Endothelial cell of umbilical vein (primary cell): ENCODE measurements at regions not wholly inside any gene's neighbourhood (a gene's known extent, or its start where the extent isn't known, plus 50 kb on each side); places are given as distances from the start of the nearest gene placed in this dataset.

ENCODE experiments used
- BruUV-seq: library from RNA; stranded (reverse); fragments of 400-500 nt; replicated peaks from 2 replicates; lab custom pipeline; 2021; lab: Mats Ljungman, UMichigan
- CTCF ChIA-PET: fragments of 300-600, 350-600 bp; sonication (Branson Sonifier 250); formaldehyde crosslinking; loops from one replicate; lab custom pipeline; 2021; ENCODE audit warnings: antibody characterized with exemption, inconsistent platforms; lab: Charles Lee
- POLR2A ChIA-PET: fragments of 300-600, 350-600 bp; sonication (Branson Sonifier 250); formaldehyde crosslinking; loops from one replicate; lab custom pipeline; 2021; ENCODE audit warnings: antibody characterized with exemption, inconsistent platforms; lab: Charles Lee
- DNase-seq: peaks from one replicate; pipeline ENCODE4 v3.0.0-alpha.2; 2011; ENCODE audit warnings: low read depth, low spot score
- FAIRE-seq: peaks from 2 replicates; lab custom pipeline; 2011; peaks lifted over from hg19 to GRCh38; lab: Jason Lieb, UNC
- H2AFZ ChIP-seq: 2 replicates; pipeline ENCODE4 v1.6.0; 2012; ENCODE audit warnings: low read depth, low read length, control low read depth, inconsistent platforms
- H3K27ac ChIP-seq: 2 replicates; pipeline ENCODE4 v1.5.1; 2011; ENCODE audit warnings: low read depth, mild to moderate bottlenecking, control low read depth, low read length, moderate library complexity; ENCODE audit not compliant: insufficient read depth
- H3K27me3 ChIP-seq, 2 experiments: 2 replicates each; pipeline versions ENCODE4 v1.6.0 to v1.6.1; 2011; ENCODE audit warnings: low read length in 2 of 2, mixed read lengths in 1 of 2; ENCODE audit not compliant: control insufficient read depth in 2 of 2, insufficient read depth in 2 of 2
- H3K36me3 ChIP-seq, 2 experiments: 2 replicates in 1 of 2; 3 replicates in 1 of 2; pipeline ENCODE4 v1.5.1; 2011; ENCODE audit warnings: low read length in 2 of 2, mild to moderate bottlenecking in 1 of 2, moderate library complexity in 1 of 2; ENCODE audit not compliant: control insufficient read depth in 2 of 2, insufficient read depth in 2 of 2; ENCODE audit errors: extremely low read depth in 1 of 2
- H3K4me1 ChIP-seq: 3 replicates; pipeline ENCODE4 v1.5.1; 2011; ENCODE audit warnings: mild to moderate bottlenecking, low read length; ENCODE audit not compliant: control insufficient read depth, insufficient read depth; ENCODE audit errors: extremely low read depth
- H3K4me2 ChIP-seq: 2 replicates; pipeline ENCODE4 v1.6.1; 2011; ENCODE audit warnings: low read length, control low read depth, mixed read lengths; ENCODE audit not compliant: insufficient read depth
- H3K4me3 ChIP-seq, 3 experiments: fragments of 200-600 bp in 1 of 3; sonication (generic), shearing (Covaris generic) in 1 of 3; replicated peaks in 1 of 3; 2 replicates each; pipeline ENCODE4 v1.5.1; 2011 to 2016; ENCODE audit warnings: control low read depth in 3 of 3, low read length in 3 of 3, mild to moderate bottlenecking in 2 of 3, inconsistent platforms in 1 of 3, low read depth in 1 of 3, moderate library complexity in 1 of 3; ENCODE audit not compliant: insufficient read depth in 1 of 3
- H3K79me2 ChIP-seq: 2 replicates; pipeline ENCODE4 v1.6.0; 2012; ENCODE audit warnings: low read length, inconsistent platforms; ENCODE audit not compliant: control insufficient read depth, insufficient read depth
- H3K9ac ChIP-seq: replicated peaks from 2 replicates; pipeline ENCODE3; 2011; ENCODE audit warnings: low read length, control low read depth; ENCODE audit not compliant: insufficient read depth; ENCODE audit errors: extremely low read depth
- H3K9me1 ChIP-seq: replicated peaks from 3 replicates; pipeline ENCODE4 v1.6.0; 2011; ENCODE audit warnings: mild to moderate bottlenecking, low read length; ENCODE audit not compliant: control insufficient read depth, insufficient read depth; ENCODE audit errors: extremely low read depth
- H3K9me3 ChIP-seq: replicated peaks from 2 replicates; pipeline ENCODE4 v1.5.1; 2012; ENCODE audit warnings: low read length, inconsistent platforms; ENCODE audit not compliant: control insufficient read depth, insufficient read depth
- H4K20me1 ChIP-seq: replicated peaks from 2 replicates; pipeline ENCODE3; 2011; ENCODE audit warnings: mild to moderate bottlenecking, low read length; ENCODE audit not compliant: control insufficient read depth, insufficient read depth; ENCODE audit errors: extremely low read depth
- EZH2 ChIP-seq: IDR thresholded peaks from 2 replicates; pipeline ENCODE4 v1.6.1; 2012; ENCODE audit warnings: borderline replicate concordance, low read depth, mild to moderate bottlenecking, moderate library complexity, low read length, inconsistent platforms; ENCODE audit not compliant: severe bottlenecking
- FOS ChIP-seq: IDR thresholded peaks from 2 replicates; pipeline ENCODE4 v1.6.1; 2011; ENCODE audit warnings: mild to moderate bottlenecking, low read length, moderate library complexity, borderline replicate concordance; ENCODE audit not compliant: insufficient read depth
- GATA2 ChIP-seq: IDR thresholded peaks from 2 replicates; pipeline ENCODE4 v1.7.0; 2011; ENCODE audit warnings: low read depth, mild to moderate bottlenecking, moderate library complexity, mixed read lengths, low read length; ENCODE audit not compliant: insufficient read length, insufficient read depth
- JUN ChIP-seq: IDR thresholded peaks from 2 replicates; pipeline ENCODE4 v1.6.1; 2011; ENCODE audit warnings: borderline replicate concordance, low read depth; ENCODE audit not compliant: insufficient read length, insufficient read depth
- MYC ChIP-seq: IDR thresholded peaks from one replicate; pipeline ENCODE4 v1.6.1; 2011; ENCODE audit warnings: mild to moderate bottlenecking, low read depth, low read length
- POLR2A ChIP-seq: IDR thresholded peaks from 2 replicates; pipeline ENCODE4 v1.6.1; 2012; ENCODE audit warnings: low read depth, mild to moderate bottlenecking, control low read depth, low read length
- POLR2AphosphoS5 ChIP-seq: IDR thresholded peaks from 2 replicates; pipeline ENCODE4 v1.6.1; 2012; ENCODE audit warnings: low read depth, mild to moderate bottlenecking, control low read depth, low read length, moderate library complexity; ENCODE audit not compliant: insufficient read depth
- dilution Hi-C: fragments of 300-500 bp; cut with MboI; formaldehyde crosslinking; loops from one replicate; pipeline ENCODE4 v1.15.0; 2019; ENCODE audit warnings: low sequenced_read_pairs; ENCODE audit not compliant: extremely low pct_ligation_motif_present
- intact Hi-C: fragments of 100-400 bp; cut with micrococcal nuclease; formaldehyde crosslinking; loops from one replicate; pipeline ENCODE4 v1.10.0; 2022
- TF ChIP-seq, protein P1 (sequence below), 2 donors: IDR thresholded peaks; 1 replicate in 1 of 2; 2 replicates in 1 of 2; pipeline ENCODE4 v1.5.1; 2011; ENCODE audit warnings: low read length in 2 of 2, mild to moderate bottlenecking in 2 of 2, moderate library complexity in 2 of 2, control low read depth in 1 of 2, inconsistent platforms in 1 of 2, low read depth in 1 of 2; ENCODE audit not compliant: insufficient read depth in 1 of 2; ENCODE audit errors: extremely low read depth in 1 of 2
- TF ChIP-seq, protein P2 (sequence below): IDR thresholded peaks from 2 replicates; pipeline ENCODE4 v1.6.1; 2011; ENCODE audit not compliant: insufficient read depth, insufficient read length

DNA sequence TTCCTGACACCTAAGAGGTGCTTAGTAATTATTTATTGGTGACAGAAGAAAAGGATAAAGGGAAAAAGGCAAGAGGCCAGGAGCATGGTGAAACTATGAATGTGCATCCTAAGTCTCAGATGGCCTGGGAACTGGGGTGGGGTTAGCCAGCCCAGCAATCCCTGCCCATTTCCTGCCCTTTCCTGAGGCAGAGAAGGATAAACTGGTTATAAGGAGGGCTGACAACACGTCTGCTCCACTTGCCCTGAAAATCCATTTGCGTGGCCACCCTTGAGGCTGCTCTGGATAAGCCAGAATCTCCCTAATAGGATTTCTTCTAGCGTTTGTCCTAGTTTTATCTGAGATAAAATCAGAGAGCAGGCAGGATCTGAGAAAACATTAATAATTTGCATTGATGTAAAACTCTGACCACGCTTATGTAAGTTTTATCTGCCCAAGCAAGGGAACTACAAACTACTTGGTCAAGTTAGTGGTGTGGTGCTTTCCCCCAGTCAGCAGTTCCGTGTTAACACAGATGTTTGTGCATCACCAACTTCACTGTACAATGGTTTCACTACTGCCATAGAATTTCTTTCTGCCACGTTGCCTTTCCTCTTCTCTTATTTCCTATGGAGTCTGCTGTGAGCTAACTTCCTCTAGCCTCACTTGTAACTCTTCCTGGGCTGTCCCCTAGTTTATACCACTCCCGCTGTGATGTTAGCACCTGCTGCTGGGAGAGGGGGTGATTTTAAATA lies 392.7 kb downstream of the RPS29 start:
- Histone ChIP-seq H3K4me1 (no peaks in the 10 kb centered on the region), H3K27me3 (no peaks in the 10 kb centered on the region), H4K20me1 (no peaks in the 10 kb centered on the region), H3K9ac (no peak overlapping the region), H3K79me2 (no peaks in the 10 kb centered on the region), H2AFZ (no peak overlapping the region), H3K4me3 (no peak overlapping the region), H3K36me3 (no peaks in the 10 kb centered on the region), H3K9me3 (no peaks in the 10 kb centered on the region), H3K9me1 (no peaks in the 10 kb centered on the region), H3K4me2 (no peak overlapping the region), H3K27ac (no peak overlapping the region)
- FAIRE-seq (no peak), DNase-seq (no peak)
- intact Hi-C loops = no loop called here
- CTCF ChIA-PET = no interaction called here
- BruUV-seq = no TSS peak
- dilution Hi-C loops = no loop called here
- POLR2A ChIA-PET = no interaction called here
- TF ChIP-seq POLR2AphosphoS5 (no peak), POLR2A (no peak), GATA2 (no peak), JUN (no peak), FOS (no peak), MYC (no peak), EZH2 (no peak)
- TF ChIP-seq, protein P1, sequence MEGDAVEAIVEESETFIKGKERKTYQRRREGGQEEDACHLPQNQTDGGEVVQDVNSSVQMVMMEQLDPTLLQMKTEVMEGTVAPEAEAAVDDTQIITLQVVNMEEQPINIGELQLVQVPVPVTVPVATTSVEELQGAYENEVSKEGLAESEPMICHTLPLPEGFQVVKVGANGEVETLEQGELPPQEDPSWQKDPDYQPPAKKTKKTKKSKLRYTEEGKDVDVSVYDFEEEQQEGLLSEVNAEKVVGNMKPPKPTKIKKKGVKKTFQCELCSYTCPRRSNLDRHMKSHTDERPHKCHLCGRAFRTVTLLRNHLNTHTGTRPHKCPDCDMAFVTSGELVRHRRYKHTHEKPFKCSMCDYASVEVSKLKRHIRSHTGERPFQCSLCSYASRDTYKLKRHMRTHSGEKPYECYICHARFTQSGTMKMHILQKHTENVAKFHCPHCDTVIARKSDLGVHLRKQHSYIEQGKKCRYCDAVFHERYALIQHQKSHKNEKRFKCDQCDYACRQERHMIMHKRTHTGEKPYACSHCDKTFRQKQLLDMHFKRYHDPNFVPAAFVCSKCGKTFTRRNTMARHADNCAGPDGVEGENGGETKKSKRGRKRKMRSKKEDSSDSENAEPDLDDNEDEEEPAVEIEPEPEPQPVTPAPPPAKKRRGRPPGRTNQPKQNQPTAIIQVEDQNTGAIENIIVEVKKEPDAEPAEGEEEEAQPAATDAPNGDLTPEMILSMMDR (IDR thresholded peaks at IDR 0.05; ENCODE audit: extremely low read depth in 1 of 2, insufficient read depth in 1 of 2, low read depth in 1 of 2, low read length in 2 of 2) = no peak
- TF ChIP-seq, protein P2, sequence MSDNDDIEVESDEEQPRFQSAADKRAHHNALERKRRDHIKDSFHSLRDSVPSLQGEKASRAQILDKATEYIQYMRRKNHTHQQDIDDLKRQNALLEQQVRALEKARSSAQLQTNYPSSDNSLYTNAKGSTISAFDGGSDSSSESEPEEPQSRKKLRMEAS = no peak
